SK-N-DZ (cell line): ENCODE measurements at regions not wholly inside any gene's neighbourhood (a gene's known extent, or its start where the extent isn't known, plus 50 kb on each side); places are given as distances from the start of the nearest gene placed in this dataset.
"Not testable (repeated sequence)": the region's sequence is repeated elsewhere in the genome, so short reads cannot be mapped to it uniquely, and the experiment has no call there.

Experiments used
- DNase-seq: peaks from one replicate; pipeline ENCODE4 v3.0.0-alpha.2; 2015; ENCODE audit warnings: low spot score

DNA sequence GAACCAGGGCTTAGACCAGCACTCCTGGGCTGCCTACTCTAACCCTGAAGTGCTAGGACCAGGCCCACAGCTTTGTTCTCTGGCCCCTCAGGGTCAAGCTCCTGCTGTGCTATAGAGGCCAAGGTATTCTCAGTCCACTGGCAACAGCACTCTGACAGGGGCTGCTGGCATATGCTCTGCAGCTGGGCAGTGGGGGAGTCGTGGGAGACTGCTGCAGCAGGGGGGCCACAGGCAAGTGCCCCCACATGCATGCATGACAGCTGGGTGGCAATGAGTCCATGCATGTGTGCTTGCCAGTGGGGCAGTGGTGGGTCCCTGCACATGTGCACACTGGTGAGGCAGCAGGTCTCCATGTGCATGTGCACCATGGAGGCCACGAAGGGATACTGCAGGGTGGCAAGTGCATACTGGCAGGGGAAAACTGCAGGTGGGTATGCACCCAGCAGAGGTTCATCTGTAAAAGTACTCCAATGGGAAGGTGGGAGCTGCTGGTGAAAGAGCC is 364.9 kb upstream of the IRAK1BP1 start:
- no peak for DNase-seq

- no peak for DNase-seq
Observed at GRCh38 chr6:78505178-78505577, 362.2 kb upstream of the IRAK1BP1 start.

- no peak for DNase-seq
Observed at GRCh38 chr6:78511009-78511408, 356.3 kb upstream of the IRAK1BP1 start.

GRCh38 chr6:78513856-78514255 is 353.5 kb upstream of the IRAK1BP1 start:
- peak; percentile 25 for DNase-seq

DNA sequence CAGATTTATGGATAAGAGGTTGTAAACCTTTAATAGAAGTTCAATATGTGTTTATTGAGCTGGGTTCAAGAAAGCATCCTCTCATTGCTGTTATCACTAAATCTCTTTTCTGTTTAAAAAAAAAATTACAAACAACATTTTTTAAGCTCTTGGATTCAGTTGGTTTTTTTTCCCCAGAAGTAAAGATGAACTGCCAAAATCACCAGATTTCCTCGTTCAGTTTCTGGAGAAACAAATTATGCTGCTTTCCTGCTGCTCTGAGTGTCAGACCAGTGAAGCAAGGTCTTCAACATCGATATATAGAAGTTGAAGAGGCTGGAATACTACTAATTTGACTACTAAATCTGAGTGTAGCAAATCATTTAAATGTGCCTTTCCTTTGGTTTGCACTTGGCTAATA is 352.1 kb upstream of the IRAK1BP1 start:
- DNase-seq: no peak

DNA sequence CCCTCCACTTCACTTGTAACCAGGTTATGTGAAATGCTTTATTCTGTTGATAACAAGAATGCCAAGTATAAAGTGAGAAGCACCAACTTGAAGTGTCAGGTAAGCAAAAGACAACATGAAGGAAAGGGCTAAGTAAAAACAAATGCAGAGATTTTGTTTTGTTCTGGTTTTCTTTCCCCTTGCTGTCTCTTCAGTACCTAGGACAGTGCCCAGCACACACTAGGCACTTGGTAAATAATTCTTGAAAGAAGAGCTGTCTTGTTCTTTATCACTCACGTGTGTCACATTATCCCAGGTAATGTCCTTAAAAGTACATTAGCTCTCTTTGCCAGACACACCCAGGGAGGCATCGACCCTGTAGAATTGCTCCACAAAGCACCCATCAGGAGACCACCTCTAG is 350.0 kb upstream of the IRAK1BP1 start:
- DNase-seq: no peak

- no peak for DNase-seq
Observed at GRCh38 chr6:78523622-78524021, 343.7 kb upstream of the IRAK1BP1 start.

DNA sequence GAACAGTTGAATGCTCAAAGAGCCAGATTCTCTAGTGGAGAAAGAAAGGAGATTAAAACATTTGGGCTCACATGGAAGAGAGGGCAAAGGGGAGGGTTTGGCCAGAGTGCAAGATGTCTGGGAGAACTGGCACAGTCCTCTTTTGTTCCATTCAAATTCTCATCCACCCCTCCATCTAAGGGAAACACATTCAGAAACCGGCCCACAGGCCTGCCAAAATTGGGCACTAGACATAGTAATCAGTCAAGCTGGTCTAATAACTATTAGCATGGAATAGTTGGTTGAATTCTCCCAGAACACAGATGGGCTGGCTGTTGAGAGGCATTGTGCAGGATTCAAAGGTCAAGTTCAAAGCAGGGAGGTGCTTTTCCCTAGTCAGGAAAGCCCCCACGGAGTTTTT is 341.4 kb upstream of the IRAK1BP1 start:
- no peak for DNase-seq

DNA sequence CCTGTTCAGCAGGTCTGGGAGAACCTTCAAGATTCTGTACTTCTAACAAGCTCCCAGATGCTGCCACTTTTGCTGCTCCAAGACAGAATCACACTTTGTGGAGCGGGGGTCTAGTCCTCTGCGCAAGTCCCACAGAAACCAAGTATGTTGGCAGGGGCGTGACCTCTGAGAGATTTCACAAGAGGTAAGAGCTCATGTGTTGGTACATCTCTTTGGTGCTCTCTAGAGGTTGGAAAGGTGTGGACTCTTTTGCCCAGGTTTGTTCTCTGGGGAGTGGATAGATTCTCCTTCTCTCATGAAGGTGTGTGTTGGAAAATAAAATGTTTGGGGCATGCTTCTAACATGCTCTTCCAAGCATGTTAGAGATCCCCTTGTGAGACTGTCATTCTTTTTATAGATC is 340.9 kb upstream of the IRAK1BP1 start:
- DNase-seq: no peak

GRCh38 chr6:78528926-78529325 is 338.4 kb upstream of the IRAK1BP1 start:
- DNase-seq: no peak

- no peak for DNase-seq
Observed at GRCh38 chr6:78530208-78530607, 337.1 kb upstream of the IRAK1BP1 start.

- no peak for DNase-seq
Observed at GRCh38 chr6:78533426-78533825, 333.9 kb upstream of the IRAK1BP1 start.

DNA sequence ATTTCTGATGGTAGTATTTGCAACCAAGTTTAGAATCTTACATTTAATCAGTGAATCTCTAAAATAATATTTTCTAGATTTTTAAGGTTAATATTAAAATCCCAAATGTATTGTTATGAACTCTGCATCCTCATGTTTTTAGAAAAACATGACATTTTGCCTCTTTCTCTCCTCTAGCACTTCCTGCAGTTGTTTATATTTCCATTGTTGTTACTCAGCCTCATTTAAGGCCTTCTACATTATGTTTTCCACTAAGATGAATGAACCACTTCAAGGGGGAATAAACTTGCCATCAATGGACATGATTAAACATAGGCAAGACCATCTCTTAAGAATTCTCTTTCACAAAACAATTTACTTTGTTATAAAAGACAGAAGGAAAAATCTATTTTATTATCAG is 333.5 kb upstream of the IRAK1BP1 start:
- no peak for DNase-seq

DNA sequence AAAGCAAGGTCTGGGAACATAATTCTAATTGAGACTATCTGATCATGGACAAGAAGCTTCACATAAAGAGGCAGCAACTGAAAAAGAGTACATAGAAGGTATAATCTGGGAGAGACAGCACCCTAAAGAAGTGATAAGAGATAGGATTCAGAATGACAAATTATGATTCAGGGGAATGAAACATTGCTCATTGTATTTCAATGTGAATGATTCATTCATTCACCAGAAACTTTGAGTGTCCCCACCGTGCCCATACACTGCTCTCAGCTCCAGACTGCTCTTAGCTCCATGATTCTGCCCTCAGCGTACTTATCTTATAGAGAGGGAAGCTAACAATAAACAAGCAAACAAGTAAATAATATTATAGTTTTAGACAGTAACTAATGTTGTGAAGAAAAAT is 329.3 kb upstream of the IRAK1BP1 start:
- no peak for DNase-seq

DNA sequence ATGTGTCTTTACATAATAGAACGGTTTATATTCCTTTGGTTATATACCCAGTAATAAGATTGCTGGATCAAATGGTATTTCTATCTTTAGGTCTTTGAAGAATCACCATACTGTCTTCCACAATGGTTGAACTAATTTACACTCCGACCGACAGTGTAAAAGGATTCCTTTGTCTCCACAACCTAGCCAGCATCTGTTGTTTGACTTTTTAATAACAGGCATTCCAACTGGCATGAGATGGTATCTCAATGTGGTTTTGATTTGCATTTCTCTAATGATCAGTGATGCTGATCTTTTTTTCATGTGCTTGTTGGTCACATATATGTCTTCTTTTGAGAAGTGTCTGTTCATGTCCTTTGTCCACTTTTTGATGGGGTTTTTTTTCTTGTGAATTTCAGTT is 319.7 kb upstream of the IRAK1BP1 start:
- DNase-seq: not testable (repeated sequence)

DNA sequence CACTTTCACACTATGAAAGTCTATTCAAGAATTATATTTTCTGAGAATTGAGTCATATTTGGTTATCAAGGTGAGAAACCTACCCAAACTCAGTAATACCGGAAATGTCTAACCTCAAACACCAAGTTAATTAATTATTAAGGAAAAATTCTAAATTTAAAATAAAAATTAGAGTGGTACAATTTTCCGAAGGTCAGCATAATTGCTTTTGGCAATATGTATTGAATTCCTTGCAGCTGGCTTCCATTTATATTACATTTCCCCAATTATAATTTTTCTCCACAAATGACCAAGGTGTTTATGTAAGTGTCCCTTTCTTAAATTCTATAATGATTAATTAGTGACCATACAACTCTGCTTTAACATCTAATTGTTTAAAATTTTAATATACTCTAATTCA is 316.0 kb upstream of the IRAK1BP1 start:
- no peak for DNase-seq

GRCh38 chr6:78552435-78552834 is 314.9 kb upstream of the IRAK1BP1 start:
- DNase-seq: no peak

DNA sequence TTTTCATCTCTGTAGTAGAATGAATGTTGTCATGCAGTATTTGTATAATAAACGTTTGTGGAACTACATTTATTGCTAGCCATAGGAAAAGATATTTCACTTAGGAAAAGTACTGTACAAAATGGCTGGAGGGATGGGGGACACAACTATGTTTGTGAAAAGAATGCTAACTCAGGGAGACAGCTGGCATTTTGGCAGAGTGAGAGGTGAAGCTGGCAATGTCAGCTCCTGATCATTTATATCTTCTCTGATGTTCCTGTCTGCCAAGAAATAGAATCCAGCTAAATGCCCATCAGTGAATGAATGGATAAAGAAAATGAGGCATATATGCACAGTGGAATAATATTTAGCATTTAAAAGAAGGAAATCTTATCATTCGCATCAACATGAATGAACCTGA is 313.0 kb upstream of the IRAK1BP1 start:
- no peak for DNase-seq

GRCh38 chr6:78559056-78559455 is 308.3 kb upstream of the IRAK1BP1 start:
- DNase-seq: no peak

DNA sequence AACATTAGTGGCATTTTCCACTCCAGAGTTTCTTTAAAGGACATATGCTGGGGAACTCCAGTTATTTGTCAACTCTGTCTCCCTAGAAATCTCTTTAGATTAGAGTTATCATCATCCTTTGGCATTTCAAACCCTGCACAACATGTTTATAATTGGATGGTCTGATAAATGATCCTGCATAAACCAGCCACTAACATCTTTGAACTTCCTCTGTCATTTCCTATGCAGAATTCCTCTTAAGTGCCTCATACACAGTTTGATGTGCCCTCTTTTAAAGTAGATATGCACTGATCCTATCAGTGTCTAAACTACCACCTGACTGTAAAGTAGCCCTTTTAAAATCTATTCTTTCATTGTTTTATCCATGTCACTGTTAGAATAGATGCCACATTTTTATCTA is 306.3 kb upstream of the IRAK1BP1 start:
- no peak for DNase-seq

- DNase-seq: no peak
Observed at GRCh38 chr6:78565997-78566396, 301.4 kb upstream of the IRAK1BP1 start.

- no peak for DNase-seq
Observed at GRCh38 chr6:78570044-78570443, 297.3 kb upstream of the IRAK1BP1 start.

GRCh38 chr6:78577585-78577984 is 289.8 kb upstream of the IRAK1BP1 start:
- DNase-seq: no peak

GRCh38 chr6:78578430-78578829 is 288.9 kb upstream of the IRAK1BP1 start:
- DNase-seq: no peak

GRCh38 chr6:78580923-78581322 is 286.4 kb upstream of the IRAK1BP1 start:
- DNase-seq: no peak
